GM18951 (cell line): ENCODE measurements at regions not wholly inside any gene's neighbourhood (a gene's known extent, or its start where the extent isn't known, plus 50 kb on each side); places are given as distances from the start of the nearest gene placed in this dataset.

Source experiments
- POLR2A ChIP-seq: IDR thresholded peaks from 4 replicates; pipeline ENCODE4 v1.6.1; 2011; ENCODE audit warnings: mild to moderate bottlenecking; ENCODE audit not compliant: insufficient read length, insufficient read depth; ENCODE audit errors: extremely low read depth
- in situ Hi-C: fragments of 300-500 bp; cut with MboI; formaldehyde crosslinking; loops from one replicate; pipeline ENCODE4 v1.12.0; 2022; ENCODE audit warnings: low sequenced_read_pairs, mixed read lengths, inconsistent platforms; ENCODE audit not compliant: unreplicated experiment

GRCh38 chr1:172979828-172980227 lies 70.9 kb downstream of the TNFSF18 start:
- TF ChIP-seq POLR2A, result no peak
- in situ Hi-C loops, result no loop called here

DNA sequence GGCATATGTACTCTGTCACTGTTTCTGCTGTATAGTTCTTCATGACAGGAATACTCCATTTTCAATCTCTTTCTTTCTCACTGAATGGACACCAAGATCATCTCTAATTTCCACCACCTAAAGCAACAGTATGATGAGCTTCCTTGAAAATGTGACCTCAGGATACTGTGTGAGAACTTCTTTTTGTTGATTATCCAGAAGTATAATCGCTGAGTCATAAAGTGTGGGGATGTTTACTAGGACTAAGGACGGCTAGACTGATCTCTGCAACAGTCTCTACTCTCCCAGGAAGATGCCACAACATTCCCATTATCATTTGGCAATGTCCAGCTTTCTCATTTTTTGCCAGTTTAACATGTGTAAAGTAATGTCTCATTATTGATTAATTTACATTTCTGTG lies 70.3 kb downstream of the TNFSF18 start:
- in situ Hi-C loops, result no loop called here
- no peak for TF ChIP-seq POLR2A

DNA sequence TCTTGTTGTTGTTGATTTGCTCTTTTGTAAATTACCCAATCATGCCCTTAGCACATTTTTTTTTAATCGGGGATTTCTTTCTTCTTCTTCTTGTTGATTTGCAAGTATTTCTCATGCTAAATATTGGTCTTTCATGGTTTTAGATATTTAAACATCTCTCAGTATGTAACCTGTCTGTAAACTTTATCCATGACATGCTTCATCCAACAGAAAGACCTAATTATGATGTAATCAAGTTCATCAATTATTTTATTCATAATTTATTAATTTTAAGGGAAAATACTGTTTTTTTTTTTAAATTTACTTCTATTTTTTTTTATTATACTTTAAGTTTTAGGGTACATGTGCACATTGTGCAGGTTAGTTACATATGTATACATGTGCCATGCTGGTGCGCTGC lies 69.8 kb downstream of the TNFSF18 start:
- TF ChIP-seq POLR2A, result no peak
- in situ Hi-C loops, result no loop called here
